Hepatocyte (in vitro differentiated cells): ENCODE measurements at regions not wholly inside any gene's neighbourhood (a gene's known extent, or its start where the extent isn't known, plus 50 kb on each side); places are given as distances from the start of the nearest gene placed in this dataset.

ENCODE experiments used
- EZH2 ChIP-seq: fragments of 200-600 bp; sonication (generic); IDR thresholded peaks from 2 replicates; pipeline ENCODE4 v1.6.1; 2016; ENCODE audit warnings: antibody characterized with exemption, mild to moderate bottlenecking, borderline replicate concordance
- TF ChIP-seq, protein P1 (sequence below): fragments of 200-600 bp; sonication (generic); IDR thresholded peaks from 2 replicates; pipeline ENCODE4 v1.5.1; 2016; ENCODE audit warnings: antibody characterized with exemption, mild to moderate bottlenecking; ENCODE audit not compliant: poor library complexity

DNA sequence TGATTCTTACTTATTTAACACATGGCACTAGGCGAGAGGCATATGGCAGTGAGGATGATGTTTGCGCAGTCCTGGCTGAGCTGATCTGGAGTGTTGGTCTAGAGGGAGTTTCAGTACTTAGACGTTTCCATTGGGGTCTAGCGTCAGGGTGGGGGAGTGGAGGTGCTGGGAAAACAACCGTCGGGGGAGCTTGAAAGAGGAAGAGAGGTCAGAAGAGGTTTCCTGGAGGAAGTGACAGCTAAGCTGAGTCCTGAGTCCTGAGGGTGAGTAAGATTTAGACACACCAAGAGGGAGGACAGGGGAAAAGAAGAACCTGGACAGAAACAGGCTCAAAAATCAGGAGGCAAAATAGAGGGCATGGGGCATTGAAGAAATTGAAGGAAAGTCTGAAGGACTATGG lies 81.4 kb downstream of the ALOX5AP start:
- TF ChIP-seq, protein P1, sequence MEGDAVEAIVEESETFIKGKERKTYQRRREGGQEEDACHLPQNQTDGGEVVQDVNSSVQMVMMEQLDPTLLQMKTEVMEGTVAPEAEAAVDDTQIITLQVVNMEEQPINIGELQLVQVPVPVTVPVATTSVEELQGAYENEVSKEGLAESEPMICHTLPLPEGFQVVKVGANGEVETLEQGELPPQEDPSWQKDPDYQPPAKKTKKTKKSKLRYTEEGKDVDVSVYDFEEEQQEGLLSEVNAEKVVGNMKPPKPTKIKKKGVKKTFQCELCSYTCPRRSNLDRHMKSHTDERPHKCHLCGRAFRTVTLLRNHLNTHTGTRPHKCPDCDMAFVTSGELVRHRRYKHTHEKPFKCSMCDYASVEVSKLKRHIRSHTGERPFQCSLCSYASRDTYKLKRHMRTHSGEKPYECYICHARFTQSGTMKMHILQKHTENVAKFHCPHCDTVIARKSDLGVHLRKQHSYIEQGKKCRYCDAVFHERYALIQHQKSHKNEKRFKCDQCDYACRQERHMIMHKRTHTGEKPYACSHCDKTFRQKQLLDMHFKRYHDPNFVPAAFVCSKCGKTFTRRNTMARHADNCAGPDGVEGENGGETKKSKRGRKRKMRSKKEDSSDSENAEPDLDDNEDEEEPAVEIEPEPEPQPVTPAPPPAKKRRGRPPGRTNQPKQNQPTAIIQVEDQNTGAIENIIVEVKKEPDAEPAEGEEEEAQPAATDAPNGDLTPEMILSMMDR = no peak
- no peak for TF ChIP-seq EZH2
